IMR-90 (cell line): ENCODE measurements at regions not wholly inside any gene's neighbourhood (a gene's known extent, or its start where the extent isn't known, plus 50 kb on each side); places are given as distances from the start of the nearest gene placed in this dataset.

Experiments
- ATAC-seq: fragments of 200-7000 bp; cut with Tn5 transposase; 2 replicates; pipeline ENCODE4 v1.9.1; 2020; ENCODE audit warnings: low read depth, mild to moderate bottlenecking, moderate library complexity
- BruUV-seq: library from RNA; stranded (reverse); fragments of 400-500 nt; replicated peaks from 2 replicates; lab custom pipeline; 2021; lab: Mats Ljungman, UMichigan
- CTCF ChIA-PET: fragments of 300-600 bp; formaldehyde crosslinking; extraction: SDS; loops from one replicate; lab custom pipeline; 2021; ENCODE audit warnings: antibody characterized with exemption; lab: Yijun Ruan, JAX
- POLR2A ChIA-PET: fragments of 300-600 bp; sonication (Branson Sonifier 250); formaldehyde crosslinking; loops from one replicate; lab custom pipeline; 2022; ENCODE audit warnings: antibody characterized with exemption; ENCODE audit not compliant: unreplicated experiment; lab: Charles Lee
- DNase-seq: peaks from one replicate; pipeline ENCODE4 v3.0.0; 2013
- H2AFZ ChIP-seq: replicated peaks from 2 replicates; pipeline ENCODE3; 2013; ENCODE audit warnings: low read length, mild to moderate bottlenecking; ENCODE audit not compliant: poor library complexity
- H2AK5ac ChIP-seq: 2 replicates; pipeline ENCODE4 v1.6.1; 2013; ENCODE audit warnings: low read depth, low read length, inconsistent platforms
- H2AK9ac ChIP-seq: replicated peaks from 2 replicates; pipeline ENCODE3; 2013; ENCODE audit warnings: mild to moderate bottlenecking, low read depth, low read length, moderate library complexity; ENCODE audit not compliant: poor library complexity
- H2BK120ac ChIP-seq: 2 replicates; pipeline ENCODE4 v1.6.1; 2013; ENCODE audit warnings: low read depth, low read length, inconsistent platforms
- H2BK15ac ChIP-seq: 3 replicates; pipeline ENCODE4 v1.6.1; 2013; ENCODE audit warnings: low read depth, low read length, inconsistent platforms
- H2BK20ac ChIP-seq: 2 replicates; pipeline ENCODE4 v1.6.1; 2013; ENCODE audit warnings: low read depth, mild to moderate bottlenecking, inconsistent platforms, low read length, moderate library complexity
- H2BK5ac ChIP-seq: 2 replicates; pipeline ENCODE4 v1.6.1; 2013; ENCODE audit warnings: mild to moderate bottlenecking, low read depth, low read length, inconsistent platforms; ENCODE audit not compliant: poor library complexity, severe bottlenecking
- H3K14ac ChIP-seq: replicated peaks from 2 replicates; pipeline ENCODE4 v1.6.1; 2013; ENCODE audit warnings: low read depth, low read length, inconsistent platforms
- H3K18ac ChIP-seq: 2 replicates; pipeline ENCODE4 v1.6.1; 2013; ENCODE audit warnings: low read depth, low read length, control low read depth
- H3K23ac ChIP-seq: 2 replicates; pipeline ENCODE4 v1.6.1; 2013; ENCODE audit warnings: low read depth, low read length, inconsistent platforms
- H3K27ac ChIP-seq: 2 replicates; pipeline ENCODE4 v1.5.1; 2013; ENCODE audit warnings: mild to moderate bottlenecking, control low read depth, low read length; ENCODE audit not compliant: insufficient read depth
- H3K27me3 ChIP-seq: 2 replicates; pipeline ENCODE4 v1.6.1; 2013; ENCODE audit warnings: low read length; ENCODE audit not compliant: control insufficient read depth, insufficient read depth
- H3K36me3 ChIP-seq: 2 replicates; pipeline ENCODE4 v1.6.1; 2013; ENCODE audit warnings: low read length, mixed read lengths; ENCODE audit not compliant: control insufficient read depth, insufficient read depth
- H3K4ac ChIP-seq: 2 replicates; pipeline ENCODE4 v1.6.1; 2013; ENCODE audit warnings: low read depth, low read length, inconsistent platforms
- H3K4me1 ChIP-seq: 2 replicates; pipeline ENCODE4 v1.6.1; 2013; ENCODE audit warnings: low read length, mixed read lengths; ENCODE audit not compliant: control insufficient read depth, insufficient read depth
- H3K4me2 ChIP-seq: 2 replicates; pipeline ENCODE4 v1.6.1; 2013; ENCODE audit warnings: low read depth, mild to moderate bottlenecking, control low read depth, low read length, moderate library complexity
- H3K4me3 ChIP-seq: 2 replicates; pipeline ENCODE4 v1.5.1; 2013; ENCODE audit warnings: low read depth, mild to moderate bottlenecking, control low read depth, low read length, moderate library complexity; ENCODE audit not compliant: insufficient read depth
- H3K56ac ChIP-seq: 2 replicates; pipeline ENCODE4 v1.6.1; 2013; ENCODE audit warnings: low read length, inconsistent platforms; ENCODE audit not compliant: insufficient read depth; ENCODE audit errors: extremely low read depth
- H3K79me1 ChIP-seq, 2 experiments: 2 replicates each; pipeline ENCODE4 v1.6.1; 2013; ENCODE audit warnings: low read length in 2 of 2, inconsistent platforms in 1 of 2, low read depth in 1 of 2
- H3K9ac ChIP-seq: 2 replicates; pipeline ENCODE4 v1.6.1; 2013; ENCODE audit warnings: low read depth, low read length, control low read depth
- H3K9me1 ChIP-seq: 2 replicates; pipeline ENCODE4 v1.6.1; 2013; ENCODE audit warnings: low read length, inconsistent platforms; ENCODE audit not compliant: insufficient read depth
- H3K9me3 ChIP-seq: 2 replicates; pipeline ENCODE4 v1.6.1; 2013; ENCODE audit warnings: low read length; ENCODE audit not compliant: control insufficient read depth, insufficient read depth
- H4K20me1 ChIP-seq: 2 replicates; pipeline ENCODE4 v1.6.1; 2013; ENCODE audit warnings: low read length, inconsistent platforms; ENCODE audit not compliant: insufficient read depth
- H4K5ac ChIP-seq: 2 replicates; pipeline ENCODE4 v1.6.1; 2013; ENCODE audit warnings: mild to moderate bottlenecking, low read depth, low read length, control low read depth
- H4K8ac ChIP-seq, 2 experiments: 2 replicates each; pipeline ENCODE4 v1.6.1; 2013; ENCODE audit warnings: low read depth in 2 of 2, low read length in 2 of 2, control low read depth in 1 of 2, inconsistent platforms in 1 of 2
- H4K91ac ChIP-seq: 2 replicates; pipeline ENCODE4 v1.6.1; 2013; ENCODE audit warnings: low read depth, low read length, inconsistent platforms; ENCODE audit not compliant: insufficient read depth
- MAFK ChIP-seq: IDR thresholded peaks from 2 replicates; pipeline ENCODE4 v1.6.1; 2012; ENCODE audit warnings: low read depth, low read length, improper control_type of control experiment
- WGBS, 2 experiments: methylation state at CpG; one replicate each; pipeline versions ENCODE4 v1.1.5 to v1.1.7; 2013; ENCODE audit warnings: missing lambda C conversion rate in 2 of 2; ENCODE audit not compliant: insufficient read length in 1 of 2; ENCODE audit errors: extremely low coverage in 2 of 2; 5-methylcytosine and 5-hydroxymethylcytosine counted together
- dilution Hi-C: fragments of 300-500 bp; cut with HindIII; formaldehyde crosslinking; loops from one replicate; pipeline ENCODE4 v1.14.3; 2018; ENCODE audit warnings: low sequenced_read_pairs; ENCODE audit not compliant: unreplicated experiment
- in situ Hi-C: fragments of 300-500 bp; cut with MboI; formaldehyde crosslinking; loops from 3 replicates; pipeline ENCODE4 v1.14.3; 2019; ENCODE audit warnings: low sequenced_read_pairs, inconsistent platforms, mixed read lengths
- intact Hi-C: fragments of 100-400 bp; cut with micrococcal nuclease; formaldehyde crosslinking; loops from 2 replicates; pipeline ENCODE4 v1.10.0; 2022
- TF ChIP-seq, protein P1 (sequence below): conservative IDR thresholded peaks from 2 replicates; pipeline ENCODE4 v1.5.1; 2012; ENCODE audit warnings: mild to moderate bottlenecking, low read depth, low read length, improper control_type of control experiment

DNA sequence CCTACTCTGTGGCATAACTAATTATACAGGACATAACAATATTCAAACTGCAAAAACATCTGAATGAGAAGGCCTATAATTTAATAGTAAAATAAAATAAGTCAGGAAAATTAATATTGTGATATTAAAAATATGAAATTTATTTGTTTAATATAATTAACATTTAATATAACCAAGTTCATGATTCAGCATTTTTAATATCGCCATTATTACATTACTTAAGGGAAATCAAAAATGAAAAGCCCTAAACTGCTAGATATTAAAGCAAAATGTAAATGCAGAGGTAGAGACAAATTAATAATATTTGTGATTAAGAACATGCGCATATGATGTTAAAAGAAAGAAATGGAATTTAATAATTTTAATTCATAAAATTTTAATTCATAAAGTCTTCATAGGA is 683.4 kb upstream of the EYS start:
- no peak overlapping the region for H2BK15ac ChIP-seq
- dilution Hi-C loops, result no loop called here

More for the DNA sequence above, 683.4 kb upstream of the EYS start:
- intact Hi-C loops (no loop called here), in situ Hi-C loops (no loop called here)
- Histone ChIP-seq H3K9ac (no peak overlapping the region), H4K5ac (no peak overlapping the region), H2AFZ (no peak overlapping the region), H2AK5ac (no peak overlapping the region), H3K4me2 (no peak overlapping the region), H2BK5ac (no peak overlapping the region), H3K27me3 (no peaks in the 10 kb centered on the region), H2AK9ac (no peak overlapping the region), H2BK20ac (no peak overlapping the region), H4K20me1 (no peaks in the 10 kb centered on the region), H3K9me1 (no peaks in the 10 kb centered on the region), H3K14ac (no peak overlapping the region), H3K27ac (no peak overlapping the region), H3K4me1 (no peaks in the 10 kb centered on the region), H3K23ac (no peak overlapping the region), H3K4ac (no peak overlapping the region), H3K18ac (no peak overlapping the region), H4K91ac (no peak overlapping the region), H3K56ac (no peak overlapping the region), H3K36me3 (no peaks in the 10 kb centered on the region), H3K4me3 (no peak overlapping the region), H3K9me3 (peaks cover 4% of the 10 kb centered on the region; the same call in 1 of the 2 replicates), H3K79me1 (no peaks in the 10 kb centered on the region), H4K8ac (no peak overlapping the region), H2BK120ac (no peak overlapping the region)
- ChIA-PET POLR2A (no interaction called here), CTCF (no interaction called here)
- DNase-seq (no peak), ATAC-seq (no peak)
- TF ChIP-seq, protein P1, sequence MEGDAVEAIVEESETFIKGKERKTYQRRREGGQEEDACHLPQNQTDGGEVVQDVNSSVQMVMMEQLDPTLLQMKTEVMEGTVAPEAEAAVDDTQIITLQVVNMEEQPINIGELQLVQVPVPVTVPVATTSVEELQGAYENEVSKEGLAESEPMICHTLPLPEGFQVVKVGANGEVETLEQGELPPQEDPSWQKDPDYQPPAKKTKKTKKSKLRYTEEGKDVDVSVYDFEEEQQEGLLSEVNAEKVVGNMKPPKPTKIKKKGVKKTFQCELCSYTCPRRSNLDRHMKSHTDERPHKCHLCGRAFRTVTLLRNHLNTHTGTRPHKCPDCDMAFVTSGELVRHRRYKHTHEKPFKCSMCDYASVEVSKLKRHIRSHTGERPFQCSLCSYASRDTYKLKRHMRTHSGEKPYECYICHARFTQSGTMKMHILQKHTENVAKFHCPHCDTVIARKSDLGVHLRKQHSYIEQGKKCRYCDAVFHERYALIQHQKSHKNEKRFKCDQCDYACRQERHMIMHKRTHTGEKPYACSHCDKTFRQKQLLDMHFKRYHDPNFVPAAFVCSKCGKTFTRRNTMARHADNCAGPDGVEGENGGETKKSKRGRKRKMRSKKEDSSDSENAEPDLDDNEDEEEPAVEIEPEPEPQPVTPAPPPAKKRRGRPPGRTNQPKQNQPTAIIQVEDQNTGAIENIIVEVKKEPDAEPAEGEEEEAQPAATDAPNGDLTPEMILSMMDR, result no peak
- peak; percentile 53 for TF ChIP-seq MAFK
- WGBS, 2 experiments, result no CpG with 5 or more reads among the region's 2 CpGs
- no TSS peak for BruUV-seq
